Liver (tissue), 8 donors: ENCODE measurements at regions not wholly inside any gene's neighbourhood (a gene's known extent, or its start where the extent isn't known, plus 50 kb on each side); places are given as distances from the start of the nearest gene placed in this dataset.
"Not testable (repeated sequence)": the region's sequence is repeated elsewhere in the genome, so short reads cannot be mapped to it uniquely, and the experiment has no call there.

Experiments
- DNase-seq: peaks from one replicate; pipeline ENCODE4 v3.0.0-alpha.2; 2017; ENCODE audit warnings: low spot score
- H3K27ac ChIP-seq, 2 donors: one replicate each; pipeline ENCODE4 v1.7.0; 2013; ENCODE audit warnings: inconsistent platforms in 2 of 2, low read length in 2 of 2, control low read depth in 1 of 2, low read depth in 1 of 2, mild to moderate bottlenecking in 1 of 2
- H3K27me3 ChIP-seq, 4 donors: one replicate each; pipeline versions ENCODE4 v1.6.1 to v1.7.0; 2013; ENCODE audit warnings: low read length in 3 of 4, inconsistent platforms in 1 of 4, mild to moderate bottlenecking in 1 of 4, moderate library complexity in 1 of 4; ENCODE audit not compliant: control insufficient read depth in 4 of 4, insufficient read depth in 4 of 4
- H3K36me3 ChIP-seq, 4 donors: one replicate each; pipeline versions ENCODE4 v1.6.1 to v1.7.0; 2013; ENCODE audit warnings: low read length in 3 of 4, mild to moderate bottlenecking in 3 of 4, low read depth in 1 of 4, moderate library complexity in 1 of 4; ENCODE audit not compliant: control insufficient read depth in 4 of 4, insufficient read depth in 3 of 4
- H3K4me1 ChIP-seq, 4 donors: one replicate each; pipeline versions ENCODE4 v1.6.1 to v1.7.0; 2013; ENCODE audit warnings: low read length in 3 of 4, mild to moderate bottlenecking in 3 of 4, moderate library complexity in 1 of 4; ENCODE audit not compliant: control insufficient read depth in 4 of 4, insufficient read depth in 4 of 4
- H3K4me3 ChIP-seq, 3 donors: one replicate each; pipeline versions ENCODE4 v1.6.1 to v1.7.0; 2013; ENCODE audit warnings: low read length in 3 of 3, control low read depth in 1 of 3, low read depth in 1 of 3, mild to moderate bottlenecking in 1 of 3
- H3K9ac ChIP-seq, 2 donors: one replicate each; pipeline ENCODE4 v1.7.0; 2013; ENCODE audit warnings: low read length in 2 of 2, mild to moderate bottlenecking in 2 of 2, moderate library complexity in 2 of 2, control low read depth in 1 of 2, low read depth in 1 of 2
- H3K9me3 ChIP-seq, 4 donors: one replicate each; pipeline versions ENCODE4 v1.6.1 to v1.7.0; 2013; ENCODE audit warnings: low read length in 3 of 4; ENCODE audit not compliant: control insufficient read depth in 4 of 4
- ATF3 ChIP-seq: IDR thresholded peaks from 2 replicates; pipeline ENCODE4 v1.6.1; 2016; ENCODE audit warnings: antibody characterized with exemption
- CTCF ChIP-seq: fragments of 150-350 bp; IDR thresholded peaks from 2 replicates; pipeline ENCODE4 v1.5.1; 2017; ENCODE audit warnings: improper control_type of control experiment, low read depth, low read length; ENCODE audit not compliant: missing input control
- EGR1 ChIP-seq, 2 donors: IDR thresholded peaks; 2 replicates each; pipeline ENCODE4 v1.6.1; 2016 to 2018; ENCODE audit warnings: antibody characterized with exemption in 2 of 2, low read depth in 2 of 2
- FOXA1 ChIP-seq: IDR thresholded peaks from 2 replicates; pipeline ENCODE4 v1.6.1; 2016; ENCODE audit warnings: antibody characterized with exemption
- FOXA2 ChIP-seq: IDR thresholded peaks from 2 replicates; pipeline ENCODE4 v1.6.1; 2016; ENCODE audit warnings: antibody characterized with exemption
- GABPA ChIP-seq, 2 donors: IDR thresholded peaks in 1 of 2; conservative IDR thresholded peaks in 1 of 2; 2 replicates each; pipeline ENCODE4 v1.6.1; 2016; ENCODE audit warnings: antibody characterized with exemption in 2 of 2, mild to moderate bottlenecking in 1 of 2, moderate library complexity in 1 of 2
- HNF4A ChIP-seq, 2 donors: conservative IDR thresholded peaks; 2 replicates each; pipeline ENCODE4 v1.6.1; 2016; ENCODE audit warnings: antibody characterized with exemption in 2 of 2, mild to moderate bottlenecking in 2 of 2
- HNF4G ChIP-seq: IDR thresholded peaks from 2 replicates; pipeline ENCODE4 v1.6.1; 2016; ENCODE audit warnings: antibody characterized with exemption
- JUND ChIP-seq, 2 donors: IDR thresholded peaks; 2 replicates each; pipeline ENCODE4 v1.6.1; 2016; ENCODE audit warnings: antibody characterized with exemption in 2 of 2
- NR2F2 ChIP-seq: IDR thresholded peaks from 2 replicates; pipeline ENCODE4 v1.6.1; 2016; ENCODE audit warnings: antibody characterized with exemption
- RAD21 ChIP-seq, 2 donors: IDR thresholded peaks; 2 replicates each; pipeline ENCODE4 v1.6.1; 2016; ENCODE audit warnings: antibody characterized with exemption in 2 of 2, mild to moderate bottlenecking in 2 of 2
- RXRA ChIP-seq, 2 donors: IDR thresholded peaks; 2 replicates each; pipeline ENCODE4 v1.6.1; 2017 to 2018; ENCODE audit warnings: antibody characterized with exemption in 2 of 2, mild to moderate bottlenecking in 1 of 2
- SP1 ChIP-seq: IDR thresholded peaks from 2 replicates; pipeline ENCODE4 v1.6.1; 2018; ENCODE audit warnings: antibody characterized with exemption, mild to moderate bottlenecking
- TAF1 ChIP-seq: conservative IDR thresholded peaks from 2 replicates; pipeline ENCODE4 v1.6.1; 2016; ENCODE audit warnings: antibody characterized with exemption, mild to moderate bottlenecking
- YY1 ChIP-seq: IDR thresholded peaks from 2 replicates; pipeline ENCODE4 v1.6.1; 2016; ENCODE audit warnings: antibody characterized with exemption, mild to moderate bottlenecking
- WGBS: extraction: QIAGEN DNeasy Blood & Tissue Kit; methylation state at CpG from one replicate; pipeline ENCODE4 v1.1.7; 2013; 5-methylcytosine and 5-hydroxymethylcytosine counted together
- TF ChIP-seq, protein P1 (sequence below): IDR thresholded peaks from 2 replicates; pipeline ENCODE4 v1.6.1; 2016; ENCODE audit warnings: antibody characterized with exemption
- TF ChIP-seq, protein P2 (sequence below): IDR thresholded peaks from 2 replicates; pipeline ENCODE4 v1.6.1; 2016; ENCODE audit warnings: antibody characterized with exemption, mild to moderate bottlenecking
- TF ChIP-seq, protein P3 (sequence below): IDR thresholded peaks from 2 replicates; pipeline ENCODE4 v1.6.1; 2016; ENCODE audit warnings: antibody characterized with exemption
- donor health status: healthy.
- donor health status: healthy.
- donor health status: healthy.
- donor health status: healthy.
- donor health status: healthy.

- no peak overlapping the region for H3K27ac ChIP-seq
- H3K4me3 ChIP-seq, result no peak overlapping the region
- DNase-seq, result no peak
- H3K9ac ChIP-seq, result no peak overlapping the region
- H3K4me1 ChIP-seq, result no peaks in the 10 kb centered on the region
- no peaks in the 10 kb centered on the region for H3K9me3 ChIP-seq
- peaks cover 0 to 11% (median 0%) of the 10 kb centered on the region in 4 donors for H3K27me3 ChIP-seq
- no peaks in the 10 kb centered on the region for H3K36me3 ChIP-seq
- 49% methylated on average over 1 of the region's 1 CpG for WGBS
- TF ChIP-seq RXRA (IDR thresholded peaks at IDR 0.05), result no peak
- no peak for TF ChIP-seq HNF4A (conservative IDR thresholded peaks at IDR 0.05)
- TF ChIP-seq TAF1, result no peak
- no peak for TF ChIP-seq CTCF
- TF ChIP-seq FOXA2, result no peak
- no peak for TF ChIP-seq FOXA1
- no peak for TF ChIP-seq RAD21 (IDR thresholded peaks at IDR 0.05)
- TF ChIP-seq GABPA (IDR thresholded peaks at IDR 0.05 in 1 of 2, conservative IDR thresholded peaks at IDR 0.05 in 1 of 2), result no peak
- TF ChIP-seq ATF3, result no peak
- TF ChIP-seq, protein P1, sequence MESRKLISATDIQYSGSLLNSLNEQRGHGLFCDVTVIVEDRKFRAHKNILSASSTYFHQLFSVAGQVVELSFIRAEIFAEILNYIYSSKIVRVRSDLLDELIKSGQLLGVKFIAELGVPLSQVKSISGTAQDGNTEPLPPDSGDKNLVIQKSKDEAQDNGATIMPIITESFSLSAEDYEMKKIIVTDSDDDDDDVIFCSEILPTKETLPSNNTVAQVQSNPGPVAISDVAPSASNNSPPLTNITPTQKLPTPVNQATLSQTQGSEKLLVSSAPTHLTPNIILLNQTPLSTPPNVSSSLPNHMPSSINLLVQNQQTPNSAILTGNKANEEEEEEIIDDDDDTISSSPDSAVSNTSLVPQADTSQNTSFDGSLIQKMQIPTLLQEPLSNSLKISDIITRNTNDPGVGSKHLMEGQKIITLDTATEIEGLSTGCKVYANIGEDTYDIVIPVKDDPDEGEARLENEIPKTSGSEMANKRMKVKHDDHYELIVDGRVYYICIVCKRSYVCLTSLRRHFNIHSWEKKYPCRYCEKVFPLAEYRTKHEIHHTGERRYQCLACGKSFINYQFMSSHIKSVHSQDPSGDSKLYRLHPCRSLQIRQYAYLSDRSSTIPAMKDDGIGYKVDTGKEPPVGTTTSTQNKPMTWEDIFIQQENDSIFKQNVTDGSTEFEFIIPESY, result no peak
- no peak for TF ChIP-seq SP1
- TF ChIP-seq YY1, result no peak
- TF ChIP-seq, protein P2, sequence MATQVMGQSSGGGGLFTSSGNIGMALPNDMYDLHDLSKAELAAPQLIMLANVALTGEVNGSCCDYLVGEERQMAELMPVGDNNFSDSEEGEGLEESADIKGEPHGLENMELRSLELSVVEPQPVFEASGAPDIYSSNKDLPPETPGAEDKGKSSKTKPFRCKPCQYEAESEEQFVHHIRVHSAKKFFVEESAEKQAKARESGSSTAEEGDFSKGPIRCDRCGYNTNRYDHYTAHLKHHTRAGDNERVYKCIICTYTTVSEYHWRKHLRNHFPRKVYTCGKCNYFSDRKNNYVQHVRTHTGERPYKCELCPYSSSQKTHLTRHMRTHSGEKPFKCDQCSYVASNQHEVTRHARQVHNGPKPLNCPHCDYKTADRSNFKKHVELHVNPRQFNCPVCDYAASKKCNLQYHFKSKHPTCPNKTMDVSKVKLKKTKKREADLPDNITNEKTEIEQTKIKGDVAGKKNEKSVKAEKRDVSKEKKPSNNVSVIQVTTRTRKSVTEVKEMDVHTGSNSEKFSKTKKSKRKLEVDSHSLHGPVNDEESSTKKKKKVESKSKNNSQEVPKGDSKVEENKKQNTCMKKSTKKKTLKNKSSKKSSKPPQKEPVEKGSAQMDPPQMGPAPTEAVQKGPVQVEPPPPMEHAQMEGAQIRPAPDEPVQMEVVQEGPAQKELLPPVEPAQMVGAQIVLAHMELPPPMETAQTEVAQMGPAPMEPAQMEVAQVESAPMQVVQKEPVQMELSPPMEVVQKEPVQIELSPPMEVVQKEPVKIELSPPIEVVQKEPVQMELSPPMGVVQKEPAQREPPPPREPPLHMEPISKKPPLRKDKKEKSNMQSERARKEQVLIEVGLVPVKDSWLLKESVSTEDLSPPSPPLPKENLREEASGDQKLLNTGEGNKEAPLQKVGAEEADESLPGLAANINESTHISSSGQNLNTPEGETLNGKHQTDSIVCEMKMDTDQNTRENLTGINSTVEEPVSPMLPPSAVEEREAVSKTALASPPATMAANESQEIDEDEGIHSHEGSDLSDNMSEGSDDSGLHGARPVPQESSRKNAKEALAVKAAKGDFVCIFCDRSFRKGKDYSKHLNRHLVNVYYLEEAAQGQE, result no peak
- TF ChIP-seq, protein P3, sequence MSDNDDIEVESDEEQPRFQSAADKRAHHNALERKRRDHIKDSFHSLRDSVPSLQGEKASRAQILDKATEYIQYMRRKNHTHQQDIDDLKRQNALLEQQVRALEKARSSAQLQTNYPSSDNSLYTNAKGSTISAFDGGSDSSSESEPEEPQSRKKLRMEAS, result no peak
- no peak for TF ChIP-seq JUND (IDR thresholded peaks at IDR 0.05)
- TF ChIP-seq NR2F2, result no peak
- no peak for TF ChIP-seq EGR1 (IDR thresholded peaks at IDR 0.05; ENCODE audit: low read depth in 2 of 2)
- TF ChIP-seq HNF4G, result no peak
These were observed 688.6 kb downstream of the CBLN4 start for GRCh38 chr20:55316753-55317152.

GRCh38 chr20:55310844-55311243 is 694.5 kb downstream of the CBLN4 start:
- not testable (repeated sequence) for DNase-seq

More at GRCh38 chr20:55310844-55311243, 694.5 kb downstream of the CBLN4 start:
- H3K9ac ChIP-seq, H3K4me3 ChIP-seq, H3K27ac ChIP-seq, H3K27me3 ChIP-seq, H3K9me3 ChIP-seq, H3K36me3 ChIP-seq, H3K4me1 ChIP-seq: not testable (repeated sequence)
